MCF 10A (cell line): ENCODE measurements at regions not wholly inside any gene's neighbourhood (a gene's known extent, or its start where the extent isn't known, plus 50 kb on each side); places are given as distances from the start of the nearest gene placed in this dataset.
"Not testable (repeated sequence)": the region's sequence is repeated elsewhere in the genome, so short reads cannot be mapped to it uniquely, and the experiment has no call there.

Experiments used
- BruUV-seq: library from RNA; stranded (reverse); fragments of 400-500 nt; replicated peaks from 2 replicates; lab custom pipeline; 2021; lab: Mats Ljungman, UMichigan
- CTCF ChIA-PET: fragments of 300-600 bp; sonication (Branson Sonifier 250); formaldehyde crosslinking; extraction: SDS; loops from one replicate; lab custom pipeline; 2021; ENCODE audit warnings: antibody characterized with exemption, inconsistent platforms; lab: Yijun Ruan, JAX
- POLR2A ChIA-PET: fragments of 300-600, 350-650 bp; sonication (Branson Sonifier 250); formaldehyde crosslinking; extraction: SDS; loops from one replicate; lab custom pipeline; 2020; ENCODE audit warnings: antibody characterized with exemption, inconsistent platforms; lab: Yijun Ruan, JAX
- DNase-seq: peaks from one replicate; pipeline ENCODE4 v3.0.0-alpha.2; 2018; ENCODE audit not compliant: unreplicated experiment
- H3K27ac Mint-ChIP-seq: one replicate; pipeline ENCODE4 v1.8.0; 2022; ENCODE audit warnings: mild to moderate bottlenecking, low read depth, mixed read lengths; ENCODE audit not compliant: unreplicated experiment
- H3K27me3 Mint-ChIP-seq: one replicate; pipeline ENCODE4 v1.8.0; 2022; ENCODE audit warnings: mixed read lengths; ENCODE audit not compliant: insufficient read depth, unreplicated experiment
- H3K36me3 Mint-ChIP-seq: one replicate; pipeline ENCODE4 v1.8.0; 2022; ENCODE audit warnings: mild to moderate bottlenecking, moderate library complexity, mixed read lengths; ENCODE audit not compliant: insufficient read depth, unreplicated experiment
- H3K4me1 Mint-ChIP-seq: one replicate; pipeline ENCODE4 v1.8.0; 2022; ENCODE audit warnings: mixed read lengths; ENCODE audit not compliant: insufficient read depth, unreplicated experiment
- H3K4me3 Mint-ChIP-seq: one replicate; pipeline ENCODE4 v1.8.0; 2022; ENCODE audit warnings: mild to moderate bottlenecking, moderate library complexity, mixed read lengths; ENCODE audit not compliant: unreplicated experiment
- H3K9me3 Mint-ChIP-seq: one replicate; pipeline ENCODE4 v1.8.0; 2022; ENCODE audit warnings: mixed read lengths; ENCODE audit not compliant: unreplicated experiment
- intact Hi-C: fragments of 100-400 bp; cut with micrococcal nuclease; formaldehyde crosslinking; loops from 2 replicates; pipeline ENCODE4 v1.14.1; 2022
- TF ChIP-seq, protein P1 (sequence below): fragments of 200-600 bp; IDR thresholded peaks from one replicate; pipeline ENCODE4 v1.8.0; 2022; ENCODE audit warnings: antibody characterized with exemption, mild to moderate bottlenecking; ENCODE audit not compliant: unreplicated experiment

GRCh38 chr13:112161521-112162301 lies 94.8 kb downstream of the SOX1 start:
- Mint-ChIP-seq H3K9me3 (peaks cover 24% of the 10 kb centered on the region), H3K27me3 (no peaks in the 10 kb centered on the region), H3K4me1 (no peaks in the 10 kb centered on the region), H3K27ac (no peak overlapping the region), H3K36me3 (no peaks in the 10 kb centered on the region), H3K4me3 (no peak overlapping the region)
- POLR2A ChIA-PET = no interaction called here
- intact Hi-C loops = no loop called here
- CTCF ChIA-PET = no interaction called here
- no TSS peak for BruUV-seq
- TF ChIP-seq, protein P1, sequence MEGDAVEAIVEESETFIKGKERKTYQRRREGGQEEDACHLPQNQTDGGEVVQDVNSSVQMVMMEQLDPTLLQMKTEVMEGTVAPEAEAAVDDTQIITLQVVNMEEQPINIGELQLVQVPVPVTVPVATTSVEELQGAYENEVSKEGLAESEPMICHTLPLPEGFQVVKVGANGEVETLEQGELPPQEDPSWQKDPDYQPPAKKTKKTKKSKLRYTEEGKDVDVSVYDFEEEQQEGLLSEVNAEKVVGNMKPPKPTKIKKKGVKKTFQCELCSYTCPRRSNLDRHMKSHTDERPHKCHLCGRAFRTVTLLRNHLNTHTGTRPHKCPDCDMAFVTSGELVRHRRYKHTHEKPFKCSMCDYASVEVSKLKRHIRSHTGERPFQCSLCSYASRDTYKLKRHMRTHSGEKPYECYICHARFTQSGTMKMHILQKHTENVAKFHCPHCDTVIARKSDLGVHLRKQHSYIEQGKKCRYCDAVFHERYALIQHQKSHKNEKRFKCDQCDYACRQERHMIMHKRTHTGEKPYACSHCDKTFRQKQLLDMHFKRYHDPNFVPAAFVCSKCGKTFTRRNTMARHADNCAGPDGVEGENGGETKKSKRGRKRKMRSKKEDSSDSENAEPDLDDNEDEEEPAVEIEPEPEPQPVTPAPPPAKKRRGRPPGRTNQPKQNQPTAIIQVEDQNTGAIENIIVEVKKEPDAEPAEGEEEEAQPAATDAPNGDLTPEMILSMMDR = no peak
- DNase-seq = no peak

DNA sequence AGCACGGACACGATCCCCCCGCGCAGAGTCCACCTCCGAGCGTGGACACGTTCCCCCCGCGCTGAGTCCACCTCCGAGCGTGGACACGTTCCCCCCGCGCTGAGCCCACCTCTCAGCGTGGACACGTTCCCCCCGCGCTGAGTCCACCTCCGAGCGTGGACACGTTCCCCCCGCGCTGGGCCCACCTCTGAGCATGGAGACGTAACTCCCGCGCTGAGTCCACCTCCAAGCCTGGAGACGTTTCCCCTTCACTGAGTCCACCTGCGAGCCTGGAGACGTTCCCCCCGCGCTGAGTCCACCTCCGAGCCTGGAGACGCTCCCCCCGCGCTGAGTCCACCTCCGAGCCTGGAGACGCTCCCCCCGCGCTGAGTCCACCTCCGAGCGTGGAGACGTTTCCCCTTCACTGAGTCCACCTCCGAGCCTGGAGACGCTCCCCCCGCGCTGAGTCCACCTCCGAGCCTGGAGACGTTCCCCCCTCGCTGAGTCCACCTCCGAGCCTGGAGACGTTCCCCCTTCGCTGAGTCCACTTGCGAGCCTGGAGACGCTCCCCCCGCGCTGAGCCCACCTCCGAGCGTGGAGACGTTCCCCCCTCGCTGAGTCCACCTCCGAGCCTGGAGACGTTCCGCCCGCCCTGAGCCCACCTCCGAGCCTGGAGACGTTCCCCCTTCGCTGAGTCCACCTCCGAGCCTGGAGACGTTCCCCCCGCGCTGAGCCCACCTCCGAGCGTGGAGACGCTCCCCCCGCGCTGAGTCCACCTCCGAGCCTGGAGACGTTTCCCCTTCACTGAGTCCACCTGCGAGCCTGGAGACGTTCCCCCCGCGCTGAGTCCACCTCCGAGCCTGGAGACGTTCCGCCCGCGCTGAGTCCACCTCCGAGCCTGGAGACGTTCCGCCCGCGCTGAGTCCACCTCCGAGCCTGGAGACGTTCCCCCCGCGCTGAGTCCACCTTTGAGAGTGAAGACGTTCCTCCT lies 97.0 kb downstream of the SOX1 start:
- H3K27ac Mint-ChIP-seq, H3K4me3 Mint-ChIP-seq, POLR2A ChIA-PET, BruUV-seq, H3K27me3 Mint-ChIP-seq, CTCF ChIA-PET, intact Hi-C loops, DNase-seq, H3K36me3 Mint-ChIP-seq, H3K4me1 Mint-ChIP-seq: not testable (repeated sequence)
- H3K9me3 Mint-ChIP-seq = peaks cover 14% of the 10 kb centered on the region

DNA sequence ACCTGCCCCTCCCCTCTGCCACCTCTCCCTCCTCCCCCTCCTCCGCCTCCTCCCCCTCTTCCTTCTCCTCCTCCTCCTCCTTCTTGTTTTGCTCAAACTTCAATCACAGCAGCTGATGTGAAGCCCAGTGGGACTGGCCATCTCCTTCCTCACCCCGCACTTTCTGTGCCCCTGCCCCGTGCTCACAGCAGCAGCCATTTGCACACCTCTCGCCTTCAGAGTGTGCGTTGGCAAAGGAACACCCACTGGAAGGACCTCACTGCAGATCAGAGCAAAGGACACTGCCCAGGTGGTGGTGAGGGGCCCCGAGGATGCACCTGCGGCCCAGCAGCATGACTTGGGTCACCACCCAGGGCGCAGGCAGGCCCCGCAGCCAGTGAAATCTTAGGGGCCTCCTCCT lies 98.8 kb downstream of the SOX1 start:
- no TSS peak for BruUV-seq
- POLR2A ChIA-PET = no interaction called here
- CTCF ChIA-PET = no interaction called here
- intact Hi-C loops = no loop called here
- H3K4me1 Mint-ChIP-seq = no peaks in the 10 kb centered on the region
- no peak for DNase-seq
- no peak overlapping the region for H3K4me3 Mint-ChIP-seq
- H3K27ac Mint-ChIP-seq = no peak overlapping the region
- H3K36me3 Mint-ChIP-seq = no peaks in the 10 kb centered on the region
- no peaks in the 10 kb centered on the region for H3K27me3 Mint-ChIP-seq
- peaks cover 14% of the 10 kb centered on the region for H3K9me3 Mint-ChIP-seq
- TF ChIP-seq, protein P1 = no peak

- TF ChIP-seq, protein P1 = no peak
- no peaks in the 10 kb centered on the region for H3K27me3 Mint-ChIP-seq
- no peak overlapping the region for H3K4me3 Mint-ChIP-seq
- no peak overlapping the region for H3K27ac Mint-ChIP-seq
- no peak for DNase-seq
- BruUV-seq = no TSS peak
- no peaks in the 10 kb centered on the region for H3K36me3 Mint-ChIP-seq
- H3K9me3 Mint-ChIP-seq = peaks cover 11% of the 10 kb centered on the region
- ChIA-PET POLR2A (no interaction called here), CTCF (no interaction called here)
- intact Hi-C loops = no loop called here
- no peaks in the 10 kb centered on the region for H3K4me1 Mint-ChIP-seq
These were observed 101.8 kb downstream of the SOX1 start for GRCh38 chr13:112168761-112169160.
